Testis (tissue), 2 donors: ENCODE measurements at regions not wholly inside any gene's neighbourhood (a gene's known extent, or its start where the extent isn't known, plus 50 kb on each side); places are given as distances from the start of the nearest gene placed in this dataset.

Experiments
- CTCF ChIP-seq, 3 experiments: fragments of 450-650 bp in 2 of 3; fragments of 200-600 bp in 1 of 3; sonication (generic) in 1 of 3; IDR thresholded peaks; one replicate each; pipeline ENCODE4 v1.5.1; 2016 to 2019; ENCODE audit warnings: antibody characterized with exemption in 3 of 3, mild to moderate bottlenecking in 2 of 3, moderate library complexity in 1 of 3
- POLR2A ChIP-seq: fragments of 450-650 bp; IDR thresholded peaks from one replicate; pipeline ENCODE4 v1.6.1; 2017; ENCODE audit warnings: antibody characterized with exemption, mild to moderate bottlenecking, moderate library complexity

- TF ChIP-seq CTCF (IDR thresholded peaks at IDR 0.05) (no peak), POLR2A (no peak)
Measured at GRCh38 chr11:90542092-90542491, 319.2 kb upstream of the CHORDC1 start.
